OCI-LY3 (cell line): ENCODE measurements at regions not wholly inside any gene's neighbourhood (a gene's known extent, or its start where the extent isn't known, plus 50 kb on each side); places are given as distances from the start of the nearest gene placed in this dataset.

Experiments used
- H2AFZ ChIP-seq: fragments of 200-600, 300-600 bp; shearing (Covaris generic); 2 replicates; pipeline ENCODE4 v1.6.0; 2014; ENCODE audit warnings: antibody characterized with exemption, low read depth, low read length
- H3K27ac ChIP-seq: fragments of 200-600, 300-600 bp; sonication (generic); 2 replicates; pipeline ENCODE4 v1.5.1; 2014; ENCODE audit warnings: mild to moderate bottlenecking, low read length, moderate library complexity, mixed read lengths
- H3K27me3 ChIP-seq: fragments of 200-600, 300-600 bp; sonication (generic); 2 replicates; pipeline ENCODE4 v1.6.1; 2014; ENCODE audit warnings: low read depth, low read length, mixed read lengths
- H3K36me3 ChIP-seq: fragments of 200-600, 300-600 bp; sonication (generic); replicated peaks from 2 replicates; pipeline ENCODE3; 2014; ENCODE audit warnings: low read depth, low read length, mixed read lengths
- H3K4me1 ChIP-seq: fragments of 300-600, 200-600 bp; sonication (generic); 2 replicates; pipeline ENCODE4 v1.6.1; 2014; ENCODE audit warnings: low read length, mixed read lengths
- H3K4me2 ChIP-seq: fragments of 200-600, 300-600 bp; sonication (generic); 2 replicates; pipeline ENCODE4 v1.6.1; 2014; ENCODE audit warnings: low read length, mixed read lengths
- H3K4me3 ChIP-seq: fragments of 300-600, 200-600 bp; sonication (generic); 2 replicates; pipeline ENCODE4 v1.5.1; 2014; ENCODE audit warnings: antibody characterized with exemption, mild to moderate bottlenecking, low read length, moderate library complexity
- H3K79me2 ChIP-seq: fragments of 300-600, 200-600 bp; shearing (Covaris generic); 2 replicates; pipeline ENCODE4 v1.6.1; 2014; ENCODE audit warnings: mild to moderate bottlenecking, low read length, mixed read lengths
- H3K9ac ChIP-seq: fragments of 300-600, 200-600 bp; shearing (Covaris generic); 2 replicates; pipeline ENCODE4 v1.6.0; 2014; ENCODE audit warnings: mild to moderate bottlenecking, low read length, moderate library complexity
- H3K9me3 ChIP-seq: fragments of 200-600, 300-600 bp; shearing (Covaris generic); 2 replicates; pipeline ENCODE4 v1.6.1; 2014; ENCODE audit warnings: low read length, mixed read lengths; ENCODE audit not compliant: insufficient read depth
- H4K20me1 ChIP-seq: fragments of 200-600, 300-600 bp; sonication (generic); 2 replicates; pipeline ENCODE4 v1.6.1; 2016; ENCODE audit warnings: low read length, mixed read lengths; ENCODE audit not compliant: insufficient read depth
- EZH2phosphoT487 ChIP-seq: fragments of 200-600 bp; shearing (Covaris generic); IDR thresholded peaks from 2 replicates; pipeline ENCODE4 v1.6.1; 2018; ENCODE audit warnings: antibody characterized with exemption, mixed run types, low read depth
- TF ChIP-seq, protein P1 (sequence below): fragments of 200-600, 300-600 bp; sonication (generic); IDR thresholded peaks from 2 replicates; pipeline ENCODE4 v1.5.1; 2014; ENCODE audit warnings: antibody characterized with exemption, low read length, low read depth

DNA sequence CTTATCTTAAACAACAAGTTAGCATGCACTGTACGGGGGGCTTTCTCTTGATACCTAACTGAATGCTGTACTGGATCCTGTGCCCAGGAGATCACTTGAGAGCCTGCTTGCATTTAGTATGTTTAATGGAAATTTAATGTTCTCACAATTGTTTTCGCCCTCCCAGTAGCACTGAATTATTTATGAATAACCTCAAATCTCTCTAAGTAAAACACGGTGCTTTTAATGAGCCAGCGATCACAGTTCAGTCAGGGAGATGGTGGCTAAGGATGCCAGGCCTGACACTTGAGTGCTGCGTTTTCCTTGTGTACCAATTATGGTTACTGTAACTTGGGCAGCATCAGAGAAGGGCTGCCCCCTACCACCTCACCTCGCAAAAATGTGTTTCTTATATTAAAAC, 115.5 kb upstream of the ADARB2 start:
- Histone ChIP-seq H4K20me1 (no peaks in the 10 kb centered on the region), H3K27me3 (no peaks in the 10 kb centered on the region), H3K9me3 (no peaks in the 10 kb centered on the region), H3K9ac (no peak overlapping the region), H3K4me1 (no peaks in the 10 kb centered on the region), H2AFZ (no peak overlapping the region), H3K4me3 (no peak overlapping the region), H3K36me3 (no peaks in the 10 kb centered on the region), H3K4me2 (no peak overlapping the region), H3K27ac (no peak overlapping the region), H3K79me2 (no peaks in the 10 kb centered on the region)
- no peak for TF ChIP-seq EZH2phosphoT487
- TF ChIP-seq, protein P1, sequence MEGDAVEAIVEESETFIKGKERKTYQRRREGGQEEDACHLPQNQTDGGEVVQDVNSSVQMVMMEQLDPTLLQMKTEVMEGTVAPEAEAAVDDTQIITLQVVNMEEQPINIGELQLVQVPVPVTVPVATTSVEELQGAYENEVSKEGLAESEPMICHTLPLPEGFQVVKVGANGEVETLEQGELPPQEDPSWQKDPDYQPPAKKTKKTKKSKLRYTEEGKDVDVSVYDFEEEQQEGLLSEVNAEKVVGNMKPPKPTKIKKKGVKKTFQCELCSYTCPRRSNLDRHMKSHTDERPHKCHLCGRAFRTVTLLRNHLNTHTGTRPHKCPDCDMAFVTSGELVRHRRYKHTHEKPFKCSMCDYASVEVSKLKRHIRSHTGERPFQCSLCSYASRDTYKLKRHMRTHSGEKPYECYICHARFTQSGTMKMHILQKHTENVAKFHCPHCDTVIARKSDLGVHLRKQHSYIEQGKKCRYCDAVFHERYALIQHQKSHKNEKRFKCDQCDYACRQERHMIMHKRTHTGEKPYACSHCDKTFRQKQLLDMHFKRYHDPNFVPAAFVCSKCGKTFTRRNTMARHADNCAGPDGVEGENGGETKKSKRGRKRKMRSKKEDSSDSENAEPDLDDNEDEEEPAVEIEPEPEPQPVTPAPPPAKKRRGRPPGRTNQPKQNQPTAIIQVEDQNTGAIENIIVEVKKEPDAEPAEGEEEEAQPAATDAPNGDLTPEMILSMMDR, result no peak

DNA sequence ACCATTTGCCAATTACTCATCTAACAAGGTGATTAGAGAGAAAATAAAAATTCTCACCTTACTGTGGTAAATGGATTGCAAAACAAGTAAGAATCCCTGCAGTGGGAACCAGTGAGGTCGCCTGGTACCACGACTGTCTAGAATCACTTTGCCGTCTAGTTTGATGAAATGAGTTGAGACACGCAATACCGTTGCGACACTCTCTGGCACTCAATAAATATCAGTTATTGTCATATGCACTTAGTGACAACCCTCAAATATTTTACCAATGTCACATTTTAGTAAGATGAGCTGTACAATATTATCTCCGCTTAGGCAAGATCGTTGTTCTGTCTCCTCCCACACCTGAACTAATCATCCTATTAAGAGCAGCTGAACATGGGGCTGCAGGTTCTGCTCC, 114.4 kb upstream of the ADARB2 start:
- H3K9me3 ChIP-seq, result no peaks in the 10 kb centered on the region
- TF ChIP-seq, protein P1, result no peak
- no peak for TF ChIP-seq EZH2phosphoT487
- H3K4me1 ChIP-seq, result no peaks in the 10 kb centered on the region
- no peak overlapping the region for H2AFZ ChIP-seq
- no peaks in the 10 kb centered on the region for H3K27me3 ChIP-seq
- no peak overlapping the region for H3K4me3 ChIP-seq
- H3K4me2 ChIP-seq, result no peak overlapping the region
- H3K27ac ChIP-seq, result no peak overlapping the region
- no peak overlapping the region for H3K9ac ChIP-seq
- no peaks in the 10 kb centered on the region for H3K36me3 ChIP-seq
- H4K20me1 ChIP-seq, result no peaks in the 10 kb centered on the region
- H3K79me2 ChIP-seq, result no peaks in the 10 kb centered on the region

DNA sequence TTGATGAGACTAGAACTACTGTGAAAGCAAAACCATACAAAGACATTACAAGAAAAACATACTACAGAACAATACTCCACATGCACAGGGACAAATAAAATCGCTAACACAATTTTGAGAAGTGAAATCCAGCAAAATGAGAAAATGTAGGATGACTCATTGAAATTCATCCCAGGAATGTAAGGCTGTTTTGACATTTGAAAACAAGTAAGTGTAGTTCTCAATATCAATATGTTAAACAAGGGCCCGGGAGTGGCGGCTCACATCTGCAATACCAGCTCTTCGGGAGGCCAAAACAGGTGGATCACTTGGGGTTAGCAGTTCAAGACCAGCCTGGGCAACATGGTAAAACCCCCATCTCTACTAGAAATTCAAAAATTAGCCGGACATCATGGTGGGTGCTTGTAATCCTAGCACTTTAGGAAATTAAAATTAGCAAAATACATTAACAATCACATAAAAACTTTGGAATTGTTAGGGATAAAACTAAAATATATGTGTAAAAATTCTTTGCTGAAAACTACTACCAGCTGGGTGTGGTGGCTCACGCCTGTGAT, 113.7 kb upstream of the ADARB2 start:
- Histone ChIP-seq H3K27me3 (no peaks in the 10 kb centered on the region), H3K36me3 (no peaks in the 10 kb centered on the region), H3K4me1 (no peaks in the 10 kb centered on the region), H4K20me1 (no peaks in the 10 kb centered on the region), H3K4me3 (no peak overlapping the region), H3K9me3 (no peaks in the 10 kb centered on the region), H3K9ac (no peak overlapping the region), H3K4me2 (no peak overlapping the region), H2AFZ (no peak overlapping the region), H3K27ac (no peak overlapping the region), H3K79me2 (no peaks in the 10 kb centered on the region)
- no peak for TF ChIP-seq EZH2phosphoT487

DNA sequence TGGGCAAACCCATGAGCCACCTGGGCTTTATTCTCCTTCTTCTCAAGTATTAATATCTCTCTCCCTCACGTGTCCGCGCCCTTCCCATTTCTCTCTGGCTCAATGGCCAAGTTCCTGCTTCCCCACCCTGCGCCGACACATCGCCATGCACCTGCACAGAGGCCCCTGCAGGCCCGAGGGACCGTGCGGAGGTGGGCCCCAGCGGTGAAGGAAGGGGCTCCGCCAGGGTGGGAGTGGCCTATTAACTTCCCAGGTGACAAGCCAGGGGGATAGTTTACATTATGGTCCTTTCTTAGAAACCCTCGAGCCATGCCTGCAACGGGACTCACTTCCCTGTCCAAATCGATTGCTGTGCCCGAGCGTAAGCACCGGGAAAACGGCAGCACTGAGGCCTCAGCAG, 110.0 kb upstream of the ADARB2 start:
- H3K79me2 ChIP-seq, result no peaks in the 10 kb centered on the region
- H3K9ac ChIP-seq, result no peak overlapping the region
- no peaks in the 10 kb centered on the region for H3K36me3 ChIP-seq
- TF ChIP-seq EZH2phosphoT487, result no peak
- TF ChIP-seq, protein P1, result no peak
- no peaks in the 10 kb centered on the region for H3K27me3 ChIP-seq
- no peak overlapping the region for H3K27ac ChIP-seq
- no peak overlapping the region for H2AFZ ChIP-seq
- H3K4me1 ChIP-seq, result no peaks in the 10 kb centered on the region
- no peaks in the 10 kb centered on the region for H4K20me1 ChIP-seq
- H3K4me3 ChIP-seq, result no peak overlapping the region
- H3K4me2 ChIP-seq, result no peak overlapping the region
- H3K9me3 ChIP-seq, result no peaks in the 10 kb centered on the region

DNA sequence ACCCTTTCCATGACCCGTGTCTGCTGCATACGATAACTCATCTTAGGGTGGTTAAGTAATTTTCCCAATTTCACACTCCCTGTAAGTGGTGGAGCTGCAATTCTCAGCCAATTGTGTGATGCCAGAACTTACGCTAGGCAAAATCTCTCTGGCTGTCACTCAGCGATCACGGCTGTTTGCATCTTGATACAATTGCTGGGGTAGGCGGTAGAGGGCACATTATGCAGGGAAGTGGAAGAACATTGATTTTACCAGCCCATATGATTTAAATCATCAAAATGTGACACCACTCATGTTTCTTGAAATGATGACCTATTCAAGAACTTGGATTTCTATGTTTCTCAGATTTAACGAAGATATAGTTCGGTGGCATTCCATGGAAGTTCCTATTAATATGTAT, 108.7 kb upstream of the ADARB2 start:
- H3K27ac ChIP-seq, result no peak overlapping the region

More for the DNA sequence above, 108.7 kb upstream of the ADARB2 start:
- no peak for TF ChIP-seq EZH2phosphoT487
- TF ChIP-seq, protein P1, result no peak
- H3K27me3 ChIP-seq, result no peaks in the 10 kb centered on the region
- H2AFZ ChIP-seq, result no peak overlapping the region
- no peak overlapping the region for H3K4me2 ChIP-seq
- H3K4me1 ChIP-seq, result no peaks in the 10 kb centered on the region
- no peaks in the 10 kb centered on the region for H3K79me2 ChIP-seq
- no peak overlapping the region for H3K9ac ChIP-seq
- H3K36me3 ChIP-seq, result no peaks in the 10 kb centered on the region
- no peak overlapping the region for H3K4me3 ChIP-seq
- no peaks in the 10 kb centered on the region for H4K20me1 ChIP-seq
- H3K9me3 ChIP-seq, result no peaks in the 10 kb centered on the region
